PC-3 (cell line): ENCODE measurements at regions not wholly inside any gene's neighbourhood (a gene's known extent, or its start where the extent isn't known, plus 50 kb on each side); places are given as distances from the start of the nearest gene placed in this dataset.

ENCODE experiments used
- CTCF ChIP-seq: fragments of 300-600 bp; sonication (generic); conservative IDR thresholded peaks from 2 replicates; pipeline ENCODE4 v1.5.1; 2017; ENCODE audit warnings: antibody characterized with exemption, low read depth, mild to moderate bottlenecking, low read length
- EZH2phosphoT487 ChIP-seq: fragments of 300-600 bp; sonication (generic); IDR thresholded peaks from 2 replicates; pipeline ENCODE4 v1.6.1; 2018; ENCODE audit warnings: mild to moderate bottlenecking, antibody characterized with exemption, low read length, borderline replicate concordance

GRCh38 chr15:97691078-97691477 lies 269.4 kb upstream of the ARRDC4 start:
- TF ChIP-seq CTCF (no peak), EZH2phosphoT487 (no peak)
